Naive thymus-derived CD8-positive, alpha-beta T cell (primary cell): ENCODE measurements at regions not wholly inside any gene's neighbourhood (a gene's known extent, or its start where the extent isn't known, plus 50 kb on each side); places are given as distances from the start of the nearest gene placed in this dataset.

ENCODE experiments used
- ATAC-seq, 2 donors: fragments of 150-1000 bp; cut with Tn5 transposase in 1 of 2; sonication (Bioruptor Pico), chemical (Tn5 transposase) in 1 of 2; 1 replicate in 1 of 2; 2 replicates in 1 of 2; pipeline ENCODE4 v1.10.0; 2021; ENCODE audit warnings: mild to moderate bottlenecking in 2 of 2, moderate library complexity in 2 of 2
- POLR2A ChIA-PET: fragments of 350-600 bp; sonication (Branson Sonifier 250); formaldehyde crosslinking; loops from one replicate; lab custom pipeline; 2021; ENCODE audit warnings: antibody characterized with exemption; lab: Charles Lee
- DNase-seq, 10 donors: peaks; one replicate each; pipeline versions ENCODE4 v3.0.0 to v3.0.0-alpha.2; 2020 to 2022
- H3K27ac Mint-ChIP-seq, 10 donors: one replicate each; pipeline ENCODE4 v1.8.0; 2020 to 2022; ENCODE audit warnings: mild to moderate bottlenecking in 10 of 10, mixed read lengths in 10 of 10, moderate library complexity in 4 of 10, inconsistent platforms in 1 of 10
- H3K27me3 Mint-ChIP-seq, 5 donors: one replicate each; pipeline ENCODE4 v1.8.0; 2021 to 2022; ENCODE audit warnings: mixed read lengths in 5 of 5
- H3K36me3 Mint-ChIP-seq, 3 donors: one replicate each; pipeline ENCODE4 v1.8.0; 2020 to 2022; ENCODE audit warnings: mixed read lengths in 3 of 3, mild to moderate bottlenecking in 2 of 3, inconsistent platforms in 1 of 3
- H3K4me1 Mint-ChIP-seq, 4 donors: one replicate each; pipeline ENCODE4 v1.8.0; 2021 to 2022; ENCODE audit warnings: mixed read lengths in 4 of 4
- H3K4me3 Mint-ChIP-seq, 10 donors: one replicate each; pipeline ENCODE4 v1.8.0; 2020 to 2022; ENCODE audit warnings: mild to moderate bottlenecking in 10 of 10, mixed read lengths in 10 of 10, moderate library complexity in 6 of 10, inconsistent platforms in 1 of 10
- H3K9me3 Mint-ChIP-seq, 9 donors: one replicate each; pipeline ENCODE4 v1.8.0; 2020 to 2022; ENCODE audit warnings: mixed read lengths in 9 of 9, mild to moderate bottlenecking in 3 of 9, inconsistent platforms in 1 of 9, moderate library complexity in 1 of 9

DNA sequence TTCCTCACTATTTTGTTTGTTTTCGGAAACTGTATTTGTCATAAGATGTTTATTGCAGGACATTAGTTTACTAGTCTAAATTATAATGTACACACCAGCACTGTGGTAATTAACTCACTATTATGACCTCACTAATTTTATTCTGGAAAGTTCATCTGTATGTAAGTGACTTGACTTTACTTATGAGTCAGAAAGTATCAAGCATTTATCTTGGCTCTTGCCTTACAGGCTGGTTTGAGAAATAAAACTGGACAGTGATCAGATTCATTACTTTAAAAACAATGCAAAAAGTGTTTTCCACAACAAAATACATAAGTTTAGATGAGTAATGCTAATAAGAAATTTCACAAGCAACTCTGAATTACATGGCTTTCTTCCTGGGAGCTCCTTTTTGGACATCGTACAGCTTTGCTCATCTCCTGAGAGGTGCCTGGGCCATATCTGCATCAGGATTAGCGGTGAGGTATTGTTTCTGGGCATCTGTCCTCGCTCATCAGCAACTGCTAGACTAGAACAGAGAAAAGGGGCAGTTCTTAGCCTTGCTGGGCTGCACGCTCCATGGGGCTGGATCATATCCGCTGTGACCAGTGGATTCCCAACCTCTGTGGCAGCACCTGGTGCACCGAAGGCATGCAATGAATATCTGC is 179.8 kb downstream of the SOD2 start:
- POLR2A ChIA-PET, result no interaction called here

DNA sequence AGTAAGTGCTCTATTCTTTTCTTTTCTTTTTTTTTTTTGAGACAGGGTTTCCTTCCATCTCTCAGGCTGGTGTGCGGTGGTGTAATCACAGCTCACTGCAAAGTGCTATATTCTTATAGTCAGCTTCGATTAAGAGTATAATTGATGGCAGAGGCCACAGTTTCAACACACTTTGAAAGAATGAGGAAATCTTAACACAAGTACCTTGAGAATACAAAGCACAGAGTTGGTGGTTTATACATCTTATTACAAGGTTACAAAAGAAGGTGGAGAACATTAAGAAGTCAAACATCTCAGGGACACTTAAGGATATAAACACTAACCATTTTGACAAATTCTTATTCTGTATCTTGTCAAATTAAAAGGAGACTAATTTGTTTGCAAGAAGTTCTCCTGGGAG is 180.5 kb downstream of the SOD2 start:
- Mint-ChIP-seq H3K27ac (no peak overlapping the region), H3K4me3 (no peak overlapping the region)

More for the DNA sequence above, 179.8 kb downstream of the SOD2 start:
- ATAC-seq, result no peak
- peaks cover 0 to 32% (median 6%) of the 10 kb centered on the region in 5 donors for H3K27me3 Mint-ChIP-seq
- no peak overlapping the region for H3K4me3 Mint-ChIP-seq
- no peak overlapping the region for H3K27ac Mint-ChIP-seq
- no peaks in the 10 kb centered on the region for H3K4me1 Mint-ChIP-seq
- no peak for DNase-seq
- H3K9me3 Mint-ChIP-seq, result peaks cover 3 to 37% (median 25%) of the 10 kb centered on the region in 9 donors
- peaks cover 0 to 11% (median 0%) of the 10 kb centered on the region in 3 donors for H3K36me3 Mint-ChIP-seq

GRCh38 chr6:159512104-159512503 is 180.9 kb downstream of the SOD2 start:
- Mint-ChIP-seq H3K4me3 (no peak overlapping the region), H3K36me3 (peaks cover 0 to 11% (median 0%) of the 10 kb centered on the region in 3 donors), H3K27me3 (peaks cover 0 to 32% (median 6%) of the 10 kb centered on the region in 5 donors), H3K9me3 (peaks cover 2 to 26% (median 15%) of the 10 kb centered on the region in 9 donors), H3K4me1 (no peaks in the 10 kb centered on the region), H3K27ac (no peak overlapping the region)
- ATAC-seq (no peak), DNase-seq (no peak)
- POLR2A ChIA-PET, result no interaction called here

More for the DNA sequence above, 180.5 kb downstream of the SOD2 start:
- H3K4me1 Mint-ChIP-seq, result no peaks in the 10 kb centered on the region
- POLR2A ChIA-PET, result no interaction called here
- ATAC-seq, result no peak
- DNase-seq, result no peak
- H3K9me3 Mint-ChIP-seq, result peaks cover 2 to 31% (median 19%) of the 10 kb centered on the region in 9 donors
- H3K27me3 Mint-ChIP-seq, result peaks cover 0 to 32% (median 6%) of the 10 kb centered on the region in 5 donors
- peaks cover 0 to 11% (median 0%) of the 10 kb centered on the region in 3 donors for H3K36me3 Mint-ChIP-seq

DNA sequence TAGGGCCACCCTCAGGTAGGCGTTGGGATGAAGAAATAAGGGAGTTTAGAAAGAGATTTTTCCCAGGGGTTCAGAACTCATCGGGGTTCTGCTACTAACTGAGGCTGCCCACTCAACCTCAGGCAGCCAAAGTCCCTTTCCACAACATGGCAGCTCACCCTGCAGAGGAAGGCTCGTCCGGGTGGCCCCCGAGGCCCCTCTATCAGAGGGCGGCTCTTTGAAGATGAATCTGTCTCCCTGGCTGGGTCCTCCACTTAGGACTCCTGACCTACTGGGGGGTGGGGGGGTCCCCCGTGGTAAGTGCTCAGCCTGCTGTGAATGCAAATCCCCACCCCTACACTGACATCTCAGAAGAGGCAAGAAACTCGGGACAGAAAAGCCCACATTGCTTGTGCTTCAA is 182.9 kb downstream of the SOD2 start:
- Mint-ChIP-seq H3K36me3 (no peaks in the 10 kb centered on the region), H3K4me1 (no peaks in the 10 kb centered on the region), H3K9me3 (peaks cover 0 to 13% (median under 1%) of the 10 kb centered on the region in 9 donors), H3K27ac (no peak overlapping the region), H3K27me3 (peaks cover 0 to 32% (median 6%) of the 10 kb centered on the region in 5 donors), H3K4me3 (no peak overlapping the region)
- POLR2A ChIA-PET, result no interaction called here
- DNase-seq (no peak), ATAC-seq (no peak)

GRCh38 chr6:159508931-159509330 is 184.1 kb downstream of the SOD2 start:
- no peak overlapping the region for H3K27ac Mint-ChIP-seq
- POLR2A ChIA-PET, result no interaction called here
- H3K4me3 Mint-ChIP-seq, result no peak overlapping the region
- DNase-seq, result no peak
- H3K27me3 Mint-ChIP-seq, result peaks cover 0 to 32% (median 6%) of the 10 kb centered on the region in 5 donors
- H3K9me3 Mint-ChIP-seq, result peaks cover 0 to 12% (median 0%) of the 10 kb centered on the region in 9 donors
- H3K4me1 Mint-ChIP-seq, result no peaks in the 10 kb centered on the region
- no peaks in the 10 kb centered on the region for H3K36me3 Mint-ChIP-seq
- ATAC-seq, result no peak

DNA sequence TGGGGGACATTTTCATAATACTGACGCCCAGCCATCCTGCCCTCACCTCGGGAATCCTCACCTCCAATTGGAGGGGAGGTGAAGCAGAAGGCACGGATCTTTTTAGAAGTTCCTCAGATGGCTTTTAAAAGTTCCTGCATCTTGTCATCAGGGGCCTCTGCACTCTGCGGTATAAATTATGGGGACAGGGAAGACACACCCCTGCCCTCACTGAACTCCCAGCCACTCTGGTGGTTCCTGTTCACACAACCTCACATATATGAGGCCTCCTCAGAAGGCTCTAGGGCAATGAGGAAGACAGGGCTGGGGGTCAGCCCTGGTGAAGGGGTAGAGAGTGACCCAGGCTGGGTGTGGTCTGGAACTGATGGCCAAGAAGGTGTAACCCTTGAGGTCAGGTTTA is 187.0 kb downstream of the SOD2 start:
- no peaks in the 10 kb centered on the region for H3K4me1 Mint-ChIP-seq
- no peaks in the 10 kb centered on the region for H3K36me3 Mint-ChIP-seq
- no peak overlapping the region for H3K27ac Mint-ChIP-seq
- no peak overlapping the region for H3K4me3 Mint-ChIP-seq
- ATAC-seq, result no peak
- peaks cover under 1 to 19% (median 9%) of the 10 kb centered on the region in 5 donors for H3K27me3 Mint-ChIP-seq
- POLR2A ChIA-PET, result no interaction called here
- peaks cover 0 to 6% (median 0%) of the 10 kb centered on the region in 9 donors for H3K9me3 Mint-ChIP-seq
- no peak for DNase-seq

- POLR2A ChIA-PET, result no interaction called here
- Mint-ChIP-seq H3K4me3 (no peak overlapping the region), H3K36me3 (no peaks in the 10 kb centered on the region), H3K9me3 (peaks cover 0 to 7% (median 0%) of the 10 kb centered on the region in 9 donors), H3K27me3 (peaks cover 1 to 15% (median 6%) of the 10 kb centered on the region in 5 donors), H3K4me1 (no peaks in the 10 kb centered on the region), H3K27ac (no peak overlapping the region)
- no peak for ATAC-seq
- no peak for DNase-seq
Observed at GRCh38 chr6:159505140-159505922, 187.7 kb downstream of the SOD2 start.

- DNase-seq, result no peak
- Mint-ChIP-seq H3K4me3 (no peak overlapping the region), H3K9me3 (peaks cover 0 to 23% (median 13%) of the 10 kb centered on the region in 9 donors), H3K36me3 (peaks cover 0 to 16% (median 0%) of the 10 kb centered on the region in 3 donors), H3K4me1 (no peaks in the 10 kb centered on the region), H3K27me3 (peaks cover 3 to 11% (median 11%) of the 10 kb centered on the region in 5 donors), H3K27ac (no peak overlapping the region)
- ATAC-seq, result no peak
- POLR2A ChIA-PET, result no interaction called here
Observed at GRCh38 chr6:159501558-159501957, 191.5 kb downstream of the SOD2 start.

- peaks cover 0 to 16% (median 0%) of the 10 kb centered on the region in 3 donors for H3K36me3 Mint-ChIP-seq
- ATAC-seq, result no peak
- peaks cover 4 to 23% (median 13%) of the 10 kb centered on the region in 9 donors for H3K9me3 Mint-ChIP-seq
- no peak overlapping the region for H3K27ac Mint-ChIP-seq
- POLR2A ChIA-PET, result no interaction called here
- DNase-seq, result no peak
- no peaks in the 10 kb centered on the region for H3K4me1 Mint-ChIP-seq
- no peak overlapping the region for H3K4me3 Mint-ChIP-seq
- peaks cover 6 to 23% (median 15%) of the 10 kb centered on the region in 5 donors for H3K27me3 Mint-ChIP-seq
Observed at GRCh38 chr6:159499034-159499433, 194.0 kb downstream of the SOD2 start.

- Mint-ChIP-seq H3K36me3 (peaks cover 0 to 16% (median 0%) of the 10 kb centered on the region in 3 donors), H3K9me3 (peaks cover 4 to 23% (median 12%) of the 10 kb centered on the region in 9 donors), H3K27me3 (peaks cover 3 to 27% (median 12%) of the 10 kb centered on the region in 5 donors), H3K27ac (no peak overlapping the region), H3K4me3 (no peak overlapping the region), H3K4me1 (no peaks in the 10 kb centered on the region)
- DNase-seq, result no peak
- no peak for ATAC-seq
- POLR2A ChIA-PET, result no interaction called here
Observed at GRCh38 chr6:159494586-159494972, 198.5 kb downstream of the SOD2 start.

GRCh38 chr6:159493898-159494585 is 199.0 kb downstream of the SOD2 start:
- no peak overlapping the region for H3K4me3 Mint-ChIP-seq
- no peak for DNase-seq
- POLR2A ChIA-PET, result no interaction called here

DNA sequence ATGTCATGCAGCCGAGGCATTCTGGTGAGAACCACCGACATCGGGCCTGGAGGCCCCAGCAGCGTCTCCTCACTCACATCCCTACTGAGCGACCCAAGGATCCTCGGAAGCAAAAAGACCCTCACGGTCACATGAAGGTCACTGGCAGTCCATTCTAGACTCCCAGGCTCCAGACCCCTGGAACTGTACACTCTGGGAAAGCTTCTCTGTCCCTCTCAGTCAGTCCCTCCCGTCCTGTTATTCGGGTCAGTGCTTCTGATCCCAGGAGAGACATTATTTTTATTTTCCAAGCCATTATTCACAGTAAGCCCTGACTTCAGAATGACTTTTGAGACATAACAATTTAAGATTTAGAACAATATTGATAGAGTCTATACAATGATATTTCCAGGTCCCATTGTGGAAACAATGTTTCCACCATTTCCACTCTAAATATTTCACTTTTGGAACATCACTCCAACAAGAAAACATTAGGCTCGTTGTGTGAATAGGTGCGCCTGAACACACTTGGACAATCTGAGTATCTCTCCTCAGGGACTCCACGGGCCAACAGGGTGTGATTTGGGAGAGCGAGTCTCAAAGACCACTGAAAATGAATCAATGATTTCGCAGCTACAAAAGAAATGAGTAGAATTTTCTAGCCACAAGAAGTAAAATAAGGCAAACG is 199.7 kb downstream of the SOD2 start:
- H3K4me1 Mint-ChIP-seq, result no peaks in the 10 kb centered on the region
- peaks cover 3 to 27% (median 12%) of the 10 kb centered on the region in 5 donors for H3K27me3 Mint-ChIP-seq
- ATAC-seq (no peak), DNase-seq (no peak)
- H3K27ac Mint-ChIP-seq, result no peak overlapping the region
- peaks cover 4 to 16% (median 6%) of the 10 kb centered on the region in 9 donors for H3K9me3 Mint-ChIP-seq
- POLR2A ChIA-PET, result no interaction called here
- peaks cover 0 to 11% (median 0%) of the 10 kb centered on the region in 3 donors for H3K36me3 Mint-ChIP-seq
- no peak overlapping the region for H3K4me3 Mint-ChIP-seq

More at GRCh38 chr6:159493898-159494585, 199.0 kb downstream of the SOD2 start:
- Mint-ChIP-seq H3K9me3 (peaks cover 4 to 23% (median 12%) of the 10 kb centered on the region in 9 donors), H3K27me3 (peaks cover 3 to 27% (median 12%) of the 10 kb centered on the region in 5 donors), H3K27ac (peak overlapping the region in 1 of 10 donors; percentile 68), H3K36me3 (peaks cover 0 to 16% (median 0%) of the 10 kb centered on the region in 3 donors), H3K4me1 (no peaks in the 10 kb centered on the region)
- ATAC-seq, result no peak
